SH-SY5Y (cell line): ENCODE measurements at regions not wholly inside any gene's neighbourhood (a gene's known extent, or its start where the extent isn't known, plus 50 kb on each side); places are given as distances from the start of the nearest gene placed in this dataset.

ENCODE experiments used
- GATA2 ChIP-seq: IDR thresholded peaks from 2 replicates; pipeline ENCODE4 v1.6.1; 2011; ENCODE audit warnings: mild to moderate bottlenecking, low read depth, low read length
- GATA3 ChIP-seq: IDR thresholded peaks from 2 replicates; pipeline ENCODE4 v1.6.1; 2011; ENCODE audit warnings: low read depth, mild to moderate bottlenecking, low read length, moderate library complexity

DNA sequence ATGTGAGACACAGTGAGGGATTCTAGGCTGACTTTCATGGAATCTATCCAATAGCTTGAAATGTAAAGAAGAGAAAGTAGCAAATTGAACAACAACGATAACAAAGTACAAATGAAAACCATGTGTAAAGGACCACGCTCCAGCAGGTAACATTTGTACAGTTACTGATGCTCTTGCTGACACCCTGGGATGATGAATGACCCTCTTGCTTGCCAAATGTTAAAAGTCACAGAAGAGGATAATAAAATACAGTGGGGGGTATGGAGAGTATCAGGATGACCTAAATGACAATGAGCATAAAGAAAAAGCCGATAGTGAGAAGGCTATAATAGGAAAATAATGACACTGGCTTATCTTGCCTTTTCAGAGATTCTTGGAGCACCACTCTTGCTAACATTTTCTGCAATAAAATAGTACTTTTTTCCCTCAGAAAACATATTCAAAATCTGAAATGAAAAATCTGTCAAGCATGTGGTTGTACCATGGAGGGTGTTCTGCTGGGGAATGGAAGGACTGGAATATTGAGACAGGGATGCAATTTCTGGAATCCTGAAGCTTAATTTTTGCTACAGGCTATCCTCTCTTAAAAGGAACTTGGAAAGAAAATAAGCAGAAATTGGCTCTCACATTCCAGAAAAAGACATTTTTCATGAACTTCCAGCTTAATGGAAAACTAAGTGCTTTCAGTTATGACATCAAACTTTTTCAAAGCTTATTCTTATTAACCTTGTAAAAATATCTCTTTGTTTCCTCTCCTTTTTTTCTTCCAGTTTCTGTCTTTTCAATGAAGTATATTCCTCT lies 303.2 kb upstream of the GHITM start:
- TF ChIP-seq GATA3 (0 out of 2 replicates have a peak, but pooled peaks have one; percentile 48), GATA2 (no peak; the same call in 1 of the 2 replicates)
